ENCODE measurements at regions not wholly inside any gene's neighbourhood (a gene's known extent, or its start where the extent isn't known, plus 50 kb on each side); places are given as distances from the start of the nearest gene placed in this dataset.
"Not testable (repeated sequence)": the region's sequence is repeated elsewhere in the genome, so short reads cannot be mapped to it uniquely, and the experiment has no call there.

DNA sequence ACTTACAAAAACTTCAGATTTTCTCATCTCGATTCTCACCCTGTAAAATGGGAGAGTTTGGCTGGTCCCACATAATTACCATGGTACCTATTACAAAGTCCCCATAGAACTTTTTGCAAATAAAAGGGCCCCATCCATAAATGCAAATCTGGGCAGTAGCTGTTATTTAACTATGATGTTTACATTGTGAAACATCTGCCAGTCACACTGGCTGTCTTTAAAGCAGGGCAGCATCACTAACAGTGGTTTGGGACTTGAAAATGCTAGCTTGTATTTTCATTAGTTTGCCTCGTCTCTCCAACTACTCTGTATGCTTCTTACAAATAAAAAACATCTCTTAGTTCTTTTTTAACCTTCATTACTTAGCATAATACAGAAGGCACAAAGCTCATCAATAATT is 240.7 kb downstream of the FZD1 start:
- Histone ChIP-seq H2AK5ac (ENCODE audit: low read depth, low read length) (no peak overlapping the region), H3K9ac (ENCODE audit: low read depth, low read length, poor library complexity) (no peak overlapping the region), H2BK120ac (ENCODE audit: low read depth, low read length) (no peak overlapping the region), H3K14ac (ENCODE audit: low read length) (no peak overlapping the region), H3K4ac (ENCODE audit: low read length) (no peak overlapping the region), H3K36me3 (replicated peaks in 1 of 2; ENCODE audit: control insufficient read depth in 2 of 2, insufficient read depth in 2 of 2, low read length in 2 of 2) (no peaks in the 10 kb centered on the region), H2BK12ac (ENCODE audit: low read length) (no peak overlapping the region), H3K9me3 (replicated peaks in 1 of 2; ENCODE audit: control insufficient read depth in 2 of 2, insufficient read depth in 1 of 2, low read depth in 1 of 2, low read length in 2 of 2) (peaks cover 0 to 8% of the 10 kb centered on the region in 2 donors), H3K4me3 (ENCODE audit: low read length in 2 of 2) (no peak overlapping the region), H3K27ac (replicated peaks; ENCODE audit: low read length) (no peak overlapping the region), H2AFZ (ENCODE audit: low read length) (no peak overlapping the region), H2BK5ac (ENCODE audit: low read length) (no peak overlapping the region), H4K8ac (ENCODE audit: low read depth, low read length) (no peak overlapping the region), H3K4me1 (ENCODE audit: control insufficient read depth in 2 of 2, insufficient read depth in 1 of 2, low read depth in 1 of 2, low read length in 2 of 2) (no peaks in the 10 kb centered on the region), H3K79me1 (ENCODE audit: low read depth, low read length) (no peaks in the 10 kb centered on the region), H3K27me3 (ENCODE audit: control insufficient read depth in 3 of 3, insufficient read depth in 3 of 3, low read depth in 1 of 3, low read length in 3 of 3) (no peaks in the 10 kb centered on the region), H3K18ac (ENCODE audit: low read length) (no peak overlapping the region), H2BK15ac (ENCODE audit: low read length) (no peak overlapping the region), H4K91ac (ENCODE audit: low read depth, low read length, poor library complexity) (no peak overlapping the region), H3K4me2 (ENCODE audit: insufficient read depth, low read length, poor library complexity, severe bottlenecking) (no peak overlapping the region), H3K23ac (ENCODE audit: low read depth, low read length, poor library complexity) (no peak overlapping the region)
- DNase-seq (ENCODE audit: low spot score) = no peak
- WGBS, 2 donors (ENCODE audit: extremely low coverage in 2 of 2, insufficient read length in 2 of 2, insufficient replicate concordance in 1 of 2) = no CpG with 5 or more reads among the region's 2 CpGs

DNA sequence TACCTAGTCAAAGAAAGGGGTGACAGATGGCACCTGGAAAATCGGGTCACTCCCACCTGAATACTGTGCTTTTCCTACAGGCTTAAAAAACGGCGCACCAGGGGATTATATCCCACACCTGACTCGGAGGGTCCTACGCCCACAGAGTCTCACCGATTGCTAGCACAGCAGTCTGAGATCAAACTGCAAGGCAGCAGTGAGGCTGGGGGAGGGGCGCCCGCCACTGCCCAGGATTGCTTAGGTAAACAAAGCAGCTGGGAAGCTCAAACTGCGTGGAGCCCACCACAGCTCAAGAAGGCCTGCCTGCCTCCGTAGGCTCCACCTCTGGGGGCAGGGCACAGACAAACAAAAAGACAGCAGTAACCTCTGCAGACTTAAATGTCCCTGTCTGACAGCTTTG is 242.7 kb downstream of the FZD1 start:
- not testable (repeated sequence) for DNase-seq (ENCODE audit: low spot score); H4K8ac ChIP-seq (ENCODE audit: low read depth, low read length); H3K14ac ChIP-seq (ENCODE audit: low read length); H3K36me3 ChIP-seq (replicated peaks in 1 of 2; ENCODE audit: control insufficient read depth in 2 of 2, insufficient read depth in 2 of 2, low read length in 2 of 2); H3K9me3 ChIP-seq (replicated peaks in 1 of 2; ENCODE audit: control insufficient read depth in 2 of 2, insufficient read depth in 1 of 2, low read depth in 1 of 2, low read length in 2 of 2); H3K4me1 ChIP-seq (ENCODE audit: control insufficient read depth in 2 of 2, insufficient read depth in 1 of 2, low read depth in 1 of 2, low read length in 2 of 2); H3K4ac ChIP-seq (ENCODE audit: low read length); H2BK5ac ChIP-seq (ENCODE audit: low read length); H4K91ac ChIP-seq (ENCODE audit: low read depth, low read length, poor library complexity); H3K18ac ChIP-seq (ENCODE audit: low read length); H3K4me3 ChIP-seq (ENCODE audit: low read length in 2 of 2); H3K27me3 ChIP-seq (ENCODE audit: control insufficient read depth in 3 of 3, insufficient read depth in 3 of 3, low read depth in 1 of 3, low read length in 3 of 3); H2BK120ac ChIP-seq (ENCODE audit: low read depth, low read length); H2BK12ac ChIP-seq (ENCODE audit: low read length); H3K4me2 ChIP-seq (ENCODE audit: insufficient read depth, low read length, poor library complexity, severe bottlenecking); H2BK15ac ChIP-seq (ENCODE audit: low read length); H3K23ac ChIP-seq (ENCODE audit: low read depth, low read length, poor library complexity); H2AK5ac ChIP-seq (ENCODE audit: low read depth, low read length); H3K27ac ChIP-seq (replicated peaks; ENCODE audit: low read length); H3K9ac ChIP-seq (ENCODE audit: low read depth, low read length, poor library complexity); H3K79me1 ChIP-seq (ENCODE audit: low read depth, low read length)
- peak overlapping the region; percentile 49 for H2AFZ ChIP-seq (ENCODE audit: low read length)
- WGBS, 2 donors (ENCODE audit: extremely low coverage in 2 of 2, insufficient read length in 2 of 2, insufficient replicate concordance in 1 of 2) = no CpG with 5 or more reads among the region's 10 CpGs

GRCh38 chr7:91511861-91512260 is 247.6 kb downstream of the FZD1 start:
- DNase-seq (ENCODE audit: low spot score); H3K4ac ChIP-seq (ENCODE audit: low read length); H3K14ac ChIP-seq (ENCODE audit: low read length); H2BK12ac ChIP-seq (ENCODE audit: low read length); H3K4me1 ChIP-seq (ENCODE audit: control insufficient read depth in 2 of 2, insufficient read depth in 1 of 2, low read depth in 1 of 2, low read length in 2 of 2); H3K23ac ChIP-seq (ENCODE audit: low read depth, low read length, poor library complexity); H2BK15ac ChIP-seq (ENCODE audit: low read length); H2BK5ac ChIP-seq (ENCODE audit: low read length); H3K36me3 ChIP-seq (replicated peaks in 1 of 2; ENCODE audit: control insufficient read depth in 2 of 2, insufficient read depth in 2 of 2, low read length in 2 of 2); H2AFZ ChIP-seq (ENCODE audit: low read length); H3K9ac ChIP-seq (ENCODE audit: low read depth, low read length, poor library complexity); H3K27me3 ChIP-seq (ENCODE audit: control insufficient read depth in 3 of 3, insufficient read depth in 3 of 3, low read depth in 1 of 3, low read length in 3 of 3); H3K79me1 ChIP-seq (ENCODE audit: low read depth, low read length); H3K4me2 ChIP-seq (ENCODE audit: insufficient read depth, low read length, poor library complexity, severe bottlenecking); H3K9me3 ChIP-seq (replicated peaks in 1 of 2; ENCODE audit: control insufficient read depth in 2 of 2, insufficient read depth in 1 of 2, low read depth in 1 of 2, low read length in 2 of 2); H4K8ac ChIP-seq (ENCODE audit: low read depth, low read length); H3K27ac ChIP-seq (replicated peaks; ENCODE audit: low read length); H2AK5ac ChIP-seq (ENCODE audit: low read depth, low read length); H3K4me3 ChIP-seq (ENCODE audit: low read length in 2 of 2); H4K91ac ChIP-seq (ENCODE audit: low read depth, low read length, poor library complexity); H3K18ac ChIP-seq (ENCODE audit: low read length); H2BK120ac ChIP-seq (ENCODE audit: low read depth, low read length): not testable (repeated sequence)
- WGBS, 2 donors (ENCODE audit: extremely low coverage in 2 of 2, insufficient read length in 2 of 2, insufficient replicate concordance in 1 of 2) = no CpG with 5 or more reads among the region's 1 CpG

- Histone ChIP-seq H4K91ac (ENCODE audit: low read depth, low read length, poor library complexity) (no peak overlapping the region), H3K9ac (ENCODE audit: low read depth, low read length, poor library complexity) (no peak overlapping the region), H2BK15ac (ENCODE audit: low read length) (no peak overlapping the region), H3K4ac (ENCODE audit: low read length) (no peak overlapping the region), H3K23ac (ENCODE audit: low read depth, low read length, poor library complexity) (no peak overlapping the region), H3K4me2 (ENCODE audit: insufficient read depth, low read length, poor library complexity, severe bottlenecking) (no peak overlapping the region), H3K9me3 (replicated peaks in 1 of 2; ENCODE audit: control insufficient read depth in 2 of 2, insufficient read depth in 1 of 2, low read depth in 1 of 2, low read length in 2 of 2) (no peaks in the 10 kb centered on the region), H3K27ac (replicated peaks; ENCODE audit: low read length) (no peak overlapping the region), H3K14ac (ENCODE audit: low read length) (no peak overlapping the region), H3K18ac (ENCODE audit: low read length) (no peak overlapping the region), H3K79me1 (ENCODE audit: low read depth, low read length) (no peaks in the 10 kb centered on the region), H3K27me3 (ENCODE audit: control insufficient read depth in 3 of 3, insufficient read depth in 3 of 3, low read depth in 1 of 3, low read length in 3 of 3) (no peaks in the 10 kb centered on the region), H2BK120ac (ENCODE audit: low read depth, low read length) (no peak overlapping the region), H2BK5ac (ENCODE audit: low read length) (no peak overlapping the region), H4K8ac (ENCODE audit: low read depth, low read length) (no peak overlapping the region), H3K36me3 (replicated peaks in 1 of 2; ENCODE audit: control insufficient read depth in 2 of 2, insufficient read depth in 2 of 2, low read length in 2 of 2) (no peaks in the 10 kb centered on the region), H3K4me1 (ENCODE audit: control insufficient read depth in 2 of 2, insufficient read depth in 1 of 2, low read depth in 1 of 2, low read length in 2 of 2) (no peaks in the 10 kb centered on the region), H2AK5ac (ENCODE audit: low read depth, low read length) (no peak overlapping the region), H2AFZ (ENCODE audit: low read length) (no peak overlapping the region), H3K4me3 (ENCODE audit: low read length in 2 of 2) (no peak overlapping the region), H2BK12ac (ENCODE audit: low read length) (no peak overlapping the region)
- whole genome bisulfite sequencing, 2 donors (ENCODE audit: extremely low coverage in 2 of 2, insufficient read length in 2 of 2, insufficient replicate concordance in 1 of 2) = no CpG with 5 or more reads among the region's 3 CpGs
- no peak for DNase-seq (ENCODE audit: low spot score)
Observed at GRCh38 chr7:91512958-91513357, 248.7 kb downstream of the FZD1 start.
